ENCODE measurements at regions not wholly inside any gene's neighbourhood (a gene's known extent, or its start where the extent isn't known, plus 50 kb on each side); places are given as distances from the start of the nearest gene placed in this dataset.

DNA sequence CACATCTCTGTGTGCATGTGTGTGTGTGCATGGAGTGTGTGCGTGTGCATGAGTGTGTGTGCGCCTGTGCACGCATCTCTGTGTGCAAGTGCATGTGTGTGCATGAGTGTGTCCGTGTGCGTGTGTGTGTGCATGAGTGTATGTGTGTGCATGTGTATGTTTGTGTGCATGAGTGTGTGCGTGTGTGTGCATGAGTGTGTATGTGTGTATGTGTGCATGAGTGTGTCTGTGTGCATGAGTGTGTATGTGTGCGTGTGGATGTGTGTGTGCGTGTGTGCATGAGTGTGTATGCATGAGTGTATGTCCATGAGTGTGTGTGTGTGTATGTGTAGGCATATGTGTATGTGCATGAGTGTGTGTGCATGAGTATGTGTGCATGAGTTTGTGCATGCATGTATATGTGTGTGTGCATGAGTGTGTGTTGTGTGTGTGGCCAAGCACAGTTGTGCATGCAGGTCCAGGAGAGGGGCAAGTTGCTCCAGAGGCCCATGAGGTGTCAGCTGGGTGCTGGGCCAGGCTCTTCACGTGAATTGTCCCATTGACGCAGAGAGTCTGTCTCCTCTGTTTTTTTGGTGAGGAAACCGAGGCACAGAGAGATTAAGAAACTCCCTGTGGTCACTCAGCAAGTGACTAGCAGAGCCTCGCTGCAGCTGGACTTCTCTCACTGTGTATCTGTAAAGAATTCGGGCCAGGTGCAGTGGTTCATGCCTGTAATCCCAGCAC is 75.5 kb downstream of the ASB1 start:
- no peaks in the 10 kb centered on the region for H3K9me3 ChIP-seq
- TF ChIP-seq, protein P1, sequence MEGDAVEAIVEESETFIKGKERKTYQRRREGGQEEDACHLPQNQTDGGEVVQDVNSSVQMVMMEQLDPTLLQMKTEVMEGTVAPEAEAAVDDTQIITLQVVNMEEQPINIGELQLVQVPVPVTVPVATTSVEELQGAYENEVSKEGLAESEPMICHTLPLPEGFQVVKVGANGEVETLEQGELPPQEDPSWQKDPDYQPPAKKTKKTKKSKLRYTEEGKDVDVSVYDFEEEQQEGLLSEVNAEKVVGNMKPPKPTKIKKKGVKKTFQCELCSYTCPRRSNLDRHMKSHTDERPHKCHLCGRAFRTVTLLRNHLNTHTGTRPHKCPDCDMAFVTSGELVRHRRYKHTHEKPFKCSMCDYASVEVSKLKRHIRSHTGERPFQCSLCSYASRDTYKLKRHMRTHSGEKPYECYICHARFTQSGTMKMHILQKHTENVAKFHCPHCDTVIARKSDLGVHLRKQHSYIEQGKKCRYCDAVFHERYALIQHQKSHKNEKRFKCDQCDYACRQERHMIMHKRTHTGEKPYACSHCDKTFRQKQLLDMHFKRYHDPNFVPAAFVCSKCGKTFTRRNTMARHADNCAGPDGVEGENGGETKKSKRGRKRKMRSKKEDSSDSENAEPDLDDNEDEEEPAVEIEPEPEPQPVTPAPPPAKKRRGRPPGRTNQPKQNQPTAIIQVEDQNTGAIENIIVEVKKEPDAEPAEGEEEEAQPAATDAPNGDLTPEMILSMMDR (IDR thresholded peaks at IDR 0.05): no peak
- TF ChIP-seq EP300 (IDR thresholded peaks at IDR 0.05): no peak
- no peak for TF ChIP-seq POLR2A (IDR thresholded peaks at IDR 0.05)
- H3K27me3 ChIP-seq: no peaks in the 10 kb centered on the region
- H3K27ac ChIP-seq: no peak overlapping the region
- no peaks in the 10 kb centered on the region for H3K4me1 ChIP-seq (ENCODE audit: insufficient read depth)
- H3K4me3 ChIP-seq: no peak overlapping the region
- intact Hi-C loops (cut with DNase I): loop anchor here in 1 of 4 donors (10.0 kb wide), 1 partner anchor 293 kb away; no protein-coding TSS in a partner anchor
- no peak for DNase-seq
- no peaks in the 10 kb centered on the region for H3K36me3 ChIP-seq
- WGBS, 3 donors: 87 to 96% (median 95%) methylated on average over 13 of the region's 13 CpGs

DNA sequence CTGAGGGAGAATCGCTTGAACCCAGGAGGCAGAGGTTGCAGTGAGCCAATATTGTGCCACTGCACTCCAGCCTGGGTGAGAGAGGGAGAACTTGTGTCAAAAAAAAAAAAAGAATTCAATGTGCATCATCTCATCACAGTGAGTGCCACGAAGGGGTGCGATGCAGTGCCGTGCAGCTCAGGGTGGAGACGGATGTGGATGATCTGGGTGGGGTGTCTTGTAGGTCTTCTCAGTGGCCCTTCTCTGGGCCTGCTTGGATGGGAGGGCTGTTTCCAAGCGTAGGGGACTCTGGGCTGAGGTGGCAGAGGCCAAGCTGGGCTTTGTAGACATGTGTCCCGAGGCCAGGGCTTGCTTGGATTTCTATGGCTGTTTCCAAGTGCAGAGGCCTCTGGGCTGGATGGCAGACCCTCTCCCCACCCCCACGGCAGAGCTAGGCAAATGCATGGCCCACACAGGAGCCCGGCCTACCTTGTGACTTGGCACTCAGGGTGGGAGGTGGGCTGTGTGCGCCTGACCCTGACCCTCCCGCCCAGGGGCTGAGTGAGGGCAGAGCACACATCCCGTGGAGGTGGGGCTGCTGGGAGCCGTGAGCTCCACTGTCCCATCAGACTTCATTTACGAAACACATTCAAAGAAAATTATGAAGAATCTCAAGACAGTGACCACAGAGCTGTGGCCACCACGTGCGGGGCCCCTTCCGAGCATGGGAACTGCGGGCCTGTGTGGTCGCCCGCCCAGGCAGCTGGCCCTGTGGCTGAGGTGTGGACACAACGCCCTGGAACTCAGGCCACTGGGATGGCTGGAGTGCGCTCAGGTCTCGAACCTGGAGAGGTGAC is 76.4 kb downstream of the ASB1 start:
- intact Hi-C loops (cut with DNase I): loop anchor here in 1 of 4 donors (10.0 kb wide), 1 partner anchor 292 kb away; no protein-coding TSS in a partner anchor
- peak in 1 of 5 donors; percentile 4 for DNase-seq
- H3K27me3 ChIP-seq: no peaks in the 10 kb centered on the region
- TF ChIP-seq POLR2A (IDR thresholded peaks at IDR 0.05): no peak
- TF ChIP-seq EP300 (IDR thresholded peaks at IDR 0.05): no peak
- TF ChIP-seq, protein P1 (IDR thresholded peaks at IDR 0.05): no peak
- H3K27ac ChIP-seq: no peak overlapping the region
- WGBS, 3 donors: 90 to 95% (median 94%) methylated on average over 19 to 23 of the region's 23 CpGs
- H3K9me3 ChIP-seq: no peaks in the 10 kb centered on the region
- H3K4me1 ChIP-seq (ENCODE audit: insufficient read depth): no peaks in the 10 kb centered on the region
- no peaks in the 10 kb centered on the region for H3K36me3 ChIP-seq
- no peak overlapping the region for H3K4me3 ChIP-seq

DNA sequence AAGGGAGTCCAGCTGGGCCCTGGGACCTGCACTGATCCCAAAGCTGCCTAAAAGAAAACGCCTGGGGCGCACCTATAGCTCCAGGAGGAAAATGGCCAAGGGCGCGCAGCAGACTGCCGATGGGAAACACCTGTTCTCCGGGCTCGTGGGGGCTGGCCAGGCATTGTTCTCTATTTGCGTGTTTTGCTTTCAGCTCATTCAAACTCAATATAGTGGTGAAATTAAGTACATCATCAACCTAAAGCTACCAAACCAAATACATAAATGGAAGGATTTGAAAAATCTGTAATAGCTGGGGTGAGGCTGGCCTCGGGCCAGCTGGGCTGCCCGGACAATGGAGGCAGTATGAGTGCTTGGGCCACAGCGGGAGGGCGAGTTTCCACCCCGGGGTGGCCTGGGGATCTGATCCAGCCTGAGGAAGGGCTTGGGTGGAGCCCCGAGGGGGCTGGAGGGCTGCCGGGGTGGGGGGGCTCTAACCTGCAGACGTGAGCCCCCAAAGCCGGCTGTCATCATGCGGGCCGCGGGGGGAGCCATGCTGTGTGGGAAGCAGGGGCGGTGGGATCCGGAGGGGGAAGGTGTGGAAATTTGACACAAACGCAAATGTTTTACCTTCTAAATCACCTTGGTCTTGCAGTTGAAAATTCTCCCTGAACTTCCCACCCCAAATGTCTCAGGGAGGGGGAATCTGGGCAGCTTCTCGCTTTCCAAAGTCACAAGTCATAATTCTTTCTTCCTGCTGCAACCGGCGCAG is 77.6 kb downstream of the ASB1 start:
- H3K27me3 ChIP-seq: no peaks in the 10 kb centered on the region
- H3K27ac ChIP-seq: no peak overlapping the region
- H3K9me3 ChIP-seq: no peaks in the 10 kb centered on the region
- no peak overlapping the region for H3K4me3 ChIP-seq
- WGBS, 3 donors: 49 to 66% (median 58%) methylated on average over 26 of the region's 26 CpGs
- DNase-seq: peak in 1 of 5 donors; percentile 1
- no peaks in the 10 kb centered on the region for H3K36me3 ChIP-seq
- intact Hi-C loops (cut with DNase I): loop anchor here in 1 of 4 donors (10.0 kb wide), 1 partner anchor 290 kb away; no protein-coding TSS in a partner anchor
- H3K4me1 ChIP-seq (ENCODE audit: insufficient read depth): no peaks in the 10 kb centered on the region
- no peak for TF ChIP-seq POLR2A (IDR thresholded peaks at IDR 0.05)
- no peak for TF ChIP-seq EP300 (IDR thresholded peaks at IDR 0.05)
- TF ChIP-seq, protein P1 (IDR thresholded peaks at IDR 0.05): no peak

All from ovary (tissue), 7 donors.